Ascending aorta (tissue), 2 donors: ENCODE measurements at regions not wholly inside any gene's neighbourhood (a gene's known extent, or its start where the extent isn't known, plus 50 kb on each side); places are given as distances from the start of the nearest gene placed in this dataset.

Experiments
- DNase-seq, 2 donors: peaks; one replicate each; pipeline ENCODE4 v3.0.0-alpha.2; 2019; ENCODE audit warnings: low spot score in 2 of 2
- H3K27ac ChIP-seq, 2 donors: fragments of 200-600 bp; sonication (generic); one replicate each; pipeline ENCODE4 v1.5.1; 2016 to 2017; ENCODE audit warnings: mild to moderate bottlenecking in 1 of 2
- H3K27me3 ChIP-seq: fragments of 200-600 bp; sonication (generic); one replicate; pipeline ENCODE4 v1.5.1; 2017
- H3K36me3 ChIP-seq, 2 donors: fragments of 200-600 bp; sonication (generic); one replicate each; pipeline ENCODE4 v1.5.1; 2016
- H3K4me1 ChIP-seq, 2 donors: fragments of 200-600 bp; sonication (generic); one replicate each; pipeline ENCODE4 v1.5.1; 2016 to 2017; ENCODE audit warnings: mild to moderate bottlenecking in 1 of 2
- H3K4me3 ChIP-seq, 2 donors: fragments of 200-600 bp; sonication (generic); one replicate each; pipeline ENCODE4 v1.5.1; 2016 to 2017; ENCODE audit warnings: mild to moderate bottlenecking in 1 of 2
- H3K9me3 ChIP-seq, 2 donors: fragments of 200-600 bp; sonication (generic); one replicate each; pipeline ENCODE4 v1.5.1; 2016
- CTCF ChIP-seq, 3 experiments: fragments of 200-600 bp in 2 of 3; fragments of 450-650 bp in 1 of 3; sonication (generic) in 2 of 3; IDR thresholded peaks; one replicate each; pipeline ENCODE4 v1.5.1; 2016 to 2019; ENCODE audit warnings: antibody characterized with exemption in 3 of 3, mild to moderate bottlenecking in 1 of 3, moderate library complexity in 1 of 3
- intact Hi-C: fragments of 100-400 bp; cut with DNase I; formaldehyde crosslinking; loops from one replicate; pipeline ENCODE4 v1.15.1; 2023

DNA sequence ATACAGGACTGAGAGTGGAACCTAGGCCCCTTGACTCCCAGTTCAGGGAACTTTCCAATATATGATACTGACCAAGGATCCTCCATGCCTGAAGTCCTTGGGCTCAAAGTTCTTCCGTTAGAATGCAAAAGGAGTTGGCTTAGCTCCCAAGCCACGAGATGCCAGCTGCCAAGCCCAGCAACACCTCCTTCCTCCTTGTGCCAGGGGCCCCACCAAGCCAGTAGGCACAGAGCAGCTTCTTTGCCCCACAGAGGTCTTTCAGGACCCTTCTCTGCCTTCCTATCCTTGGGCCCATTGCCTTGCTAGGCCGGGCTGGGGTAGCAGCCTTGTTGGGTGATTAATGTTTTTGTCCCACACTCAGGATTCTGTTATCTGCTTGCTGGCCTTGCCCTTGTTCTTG, 105.6 kb downstream of the EFNB1 start:
- DNase-seq = no peak
- H3K27ac ChIP-seq = no peak overlapping the region
- H3K4me1 ChIP-seq = peaks cover under 1 to 2% of the 10 kb centered on the region in 2 donors
- H3K27me3 ChIP-seq = no peaks in the 10 kb centered on the region
- intact Hi-C loops = no loop called here
- no peak overlapping the region for H3K4me3 ChIP-seq
- no peaks in the 10 kb centered on the region for H3K36me3 ChIP-seq
- no peak for TF ChIP-seq CTCF (IDR thresholded peaks at IDR 0.05)
- H3K9me3 ChIP-seq = no peaks in the 10 kb centered on the region

DNA sequence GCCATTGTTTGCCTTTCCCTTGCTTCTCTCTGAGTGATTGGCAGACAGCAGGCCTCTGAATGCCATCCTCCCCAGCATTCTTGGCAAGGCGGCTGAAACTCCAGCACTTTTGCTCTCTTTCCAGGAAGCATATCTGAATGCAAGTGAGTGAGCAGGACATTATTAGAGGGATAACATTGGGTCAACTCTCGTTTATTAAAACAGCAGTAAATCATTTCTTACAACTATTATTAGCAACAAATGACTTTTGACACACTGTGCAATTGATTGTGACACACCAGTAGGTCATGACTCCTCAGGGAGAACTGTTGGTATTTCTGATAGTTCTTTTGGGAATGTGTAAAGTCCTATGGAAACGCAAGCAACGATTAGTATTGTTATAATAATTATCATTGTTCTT, 103.8 kb downstream of the EFNB1 start:
- intact Hi-C loops = no loop called here
- no peak overlapping the region for H3K27ac ChIP-seq
- DNase-seq = no peak

DNA sequence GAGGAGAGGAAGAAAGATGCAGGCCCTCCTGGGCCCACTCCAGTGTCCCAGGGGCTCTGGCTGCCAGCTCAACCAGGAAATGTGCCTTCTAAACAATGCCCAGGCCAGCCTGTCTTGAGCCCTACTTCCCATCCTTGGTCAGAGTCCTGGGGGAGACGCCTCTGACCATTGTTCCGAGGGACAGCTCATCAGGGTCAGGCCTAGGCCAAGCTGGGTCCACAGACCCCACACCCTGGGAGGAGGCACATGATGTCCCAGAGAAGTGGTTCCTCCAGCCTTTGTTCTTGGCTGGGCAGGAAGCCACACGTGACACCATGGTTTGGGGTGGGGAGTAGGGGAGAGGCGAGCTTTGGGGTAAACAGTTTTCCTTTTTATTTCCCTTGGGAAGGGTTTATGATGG, 102.5 kb downstream of the EFNB1 start:
- peaks cover 0 to 4% of the 10 kb centered on the region in 2 donors for H3K4me1 ChIP-seq
- H3K36me3 ChIP-seq = no peaks in the 10 kb centered on the region
- TF ChIP-seq CTCF (IDR thresholded peaks at IDR 0.05) = no peak
- no peak for DNase-seq
- intact Hi-C loops = no loop called here
- no peak overlapping the region for H3K4me3 ChIP-seq
- H3K9me3 ChIP-seq = no peaks in the 10 kb centered on the region
- no peaks in the 10 kb centered on the region for H3K27me3 ChIP-seq
- no peak overlapping the region for H3K27ac ChIP-seq

More for the DNA sequence above, 103.8 kb downstream of the EFNB1 start:
- H3K4me3 ChIP-seq = no peak overlapping the region
- no peaks in the 10 kb centered on the region for H3K9me3 ChIP-seq
- H3K36me3 ChIP-seq = no peaks in the 10 kb centered on the region
- peaks cover 0 to 4% of the 10 kb centered on the region in 2 donors for H3K4me1 ChIP-seq
- no peaks in the 10 kb centered on the region for H3K27me3 ChIP-seq
- TF ChIP-seq CTCF (IDR thresholded peaks at IDR 0.05) = no peak

DNA sequence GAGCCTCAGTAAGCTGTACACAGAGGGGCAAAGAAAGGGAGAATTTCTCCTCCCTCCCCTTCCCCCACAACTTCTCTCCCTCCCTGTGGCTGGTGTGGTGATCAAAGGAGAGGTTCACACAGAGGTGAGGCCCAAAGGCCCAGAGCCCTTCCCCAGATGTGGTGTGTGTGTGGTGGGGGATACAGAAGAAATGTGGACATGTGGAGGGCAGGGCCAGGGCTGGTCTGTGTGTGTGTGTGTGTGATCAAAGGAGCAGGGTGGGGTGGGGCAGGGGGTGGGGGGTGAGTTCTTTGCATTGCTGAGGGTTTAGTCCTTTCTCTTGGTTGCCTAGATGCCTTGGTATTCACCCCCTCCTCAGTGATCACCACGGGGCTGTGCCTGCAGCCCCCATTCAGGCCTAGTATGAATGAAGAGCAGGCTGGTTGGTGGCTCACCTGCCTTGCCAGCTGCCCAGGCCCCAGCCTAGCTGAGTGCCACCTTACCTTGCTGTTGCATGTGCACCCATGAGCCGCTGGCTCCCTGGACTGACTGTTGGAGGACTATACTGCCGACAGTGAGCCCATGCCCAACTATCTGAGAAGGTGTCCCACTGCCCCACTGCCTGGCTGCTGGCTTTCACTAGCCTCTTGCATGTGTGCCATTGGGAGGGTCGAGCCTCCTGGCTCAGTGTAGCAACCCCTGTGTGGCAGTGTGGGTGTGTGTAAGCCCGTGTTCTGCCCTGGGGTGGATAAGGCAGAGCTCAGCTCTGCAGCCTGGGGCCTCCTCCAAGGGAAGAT, 101.9 kb downstream of the EFNB1 start:
- no peak overlapping the region for H3K4me3 ChIP-seq
- no peaks in the 10 kb centered on the region for H3K27me3 ChIP-seq
- TF ChIP-seq CTCF (IDR thresholded peaks at IDR 0.05) = no peak
- no peaks in the 10 kb centered on the region for H3K36me3 ChIP-seq
- intact Hi-C loops = no loop called here
- H3K4me1 ChIP-seq = peaks cover 0 to 4% of the 10 kb centered on the region in 2 donors
- DNase-seq = no peak
- H3K27ac ChIP-seq = peak overlapping the region in 1 of 2 donors; percentile 17
- H3K9me3 ChIP-seq = no peaks in the 10 kb centered on the region

GRCh38 chrX:68929332-68930150, 100.7 kb downstream of the EFNB1 start:
- intact Hi-C loops = loop anchor here (2.0 kb wide), 1 partner anchor 35 kb away; no protein-coding TSS in a partner anchor
- Histone ChIP-seq H3K4me1 (peaks cover 0 to 4% of the 10 kb centered on the region in 2 donors), H3K27ac (peak overlapping the region; percentile 40 to 53), H3K4me3 (no peak overlapping the region), H3K9me3 (no peaks in the 10 kb centered on the region), H3K36me3 (no peaks in the 10 kb centered on the region), H3K27me3 (no peaks in the 10 kb centered on the region)
- peak; percentile 19 to 68 for DNase-seq
- TF ChIP-seq CTCF (IDR thresholded peaks at IDR 0.05) = no peak
